ENCODE measurements at regions not wholly inside any gene's neighbourhood (a gene's known extent, or its start where the extent isn't known, plus 50 kb on each side); places are given as distances from the start of the nearest gene placed in this dataset.

GRCh38 chr13:91216928-91217700 is 130.4 kb upstream of the MIR17HG start:
- TF ChIP-seq CTCF (IDR thresholded peaks at IDR 0.05) (no peak), HES2 (IDR thresholded peaks at IDR 0.05) (no peak), POLR2A (IDR thresholded peaks at IDR 0.05; ENCODE audit: low read length) (no peak), RNF2 (IDR thresholded peaks at IDR 0.05; ENCODE audit: borderline replicate concordance, low read depth) (no peak), HDAC2 (IDR thresholded peaks at IDR 0.05) (no peak), MAFK (IDR thresholded peaks at IDR 0.05; ENCODE audit: partially characterized antibody) (no peak), CEBPB (IDR thresholded peaks at IDR 0.05) (no peak), USF2 (IDR thresholded peaks at IDR 0.05) (no peak), EP300 (IDR thresholded peaks at IDR 0.05) (no peak), MAX (IDR thresholded peaks at IDR 0.05) (no peak), RFX5 (IDR thresholded peaks at IDR 0.05) (no peak), RARB (CRISPR knock-in tag; IDR thresholded peaks at IDR 0.05) (no peak)
